GM19438 (cell line): ENCODE measurements at regions not wholly inside any gene's neighbourhood (a gene's known extent, or its start where the extent isn't known, plus 50 kb on each side); places are given as distances from the start of the nearest gene placed in this dataset.

Source experiments
- ATAC-seq: cut with Tn5 transposase; IDR thresholded peaks from one replicate; pipeline ENCODE4 v1.9.1; 2021; ENCODE audit warnings: low read depth; ENCODE audit not compliant: unreplicated experiment

DNA sequence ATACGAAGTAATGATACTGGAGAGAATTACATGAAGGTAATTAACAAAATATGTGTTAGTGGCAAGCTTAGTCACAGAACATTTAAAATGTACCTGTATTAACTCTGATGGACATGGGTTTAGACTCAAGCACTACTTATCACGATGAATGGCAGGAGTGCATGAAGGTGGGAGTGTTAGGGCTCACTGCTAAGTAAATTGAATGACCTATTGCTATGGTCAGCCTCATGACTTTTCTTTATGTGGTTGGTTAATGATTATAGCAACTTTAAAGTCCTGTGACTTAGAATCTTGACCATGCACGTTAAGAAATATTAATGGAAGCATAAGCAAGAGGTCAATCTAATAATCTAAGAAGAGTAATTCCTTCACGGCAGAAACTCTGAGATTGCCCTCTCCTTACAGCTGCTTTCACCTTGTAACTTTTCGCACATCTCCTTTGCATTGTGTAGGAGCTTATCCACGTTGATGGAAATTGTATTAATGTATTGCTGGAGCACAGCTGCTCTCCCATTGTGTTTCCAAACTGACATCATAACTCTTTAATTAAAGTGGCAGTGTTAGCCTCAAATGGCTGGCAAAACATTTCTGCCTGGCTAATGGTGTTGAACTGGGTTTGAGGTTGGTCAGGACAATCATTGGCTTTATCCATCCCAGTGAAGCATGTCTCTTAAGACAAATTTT lies 114.5 kb downstream of the RXFP2 start:
- no peak for ATAC-seq

GRCh38 chr13:31859571-31859970 lies 120.2 kb downstream of the RXFP2 start:
- ATAC-seq, result no peak

GRCh38 chr13:31860002-31860401 lies 120.7 kb downstream of the RXFP2 start:
- ATAC-seq, result no peak

GRCh38 chr13:31862828-31863227 lies 123.5 kb downstream of the RXFP2 start:
- no peak for ATAC-seq

- ATAC-seq, result no peak
Observed at GRCh38 chr13:31864307-31864706, 125.0 kb downstream of the RXFP2 start.

GRCh38 chr13:31866099-31866498 lies 126.8 kb downstream of the RXFP2 start:
- no peak for ATAC-seq

GRCh38 chr13:31867709-31868108 lies 128.4 kb downstream of the RXFP2 start:
- no peak for ATAC-seq

- no peak for ATAC-seq
Observed at GRCh38 chr13:31869582-31869981, 130.3 kb downstream of the RXFP2 start.

DNA sequence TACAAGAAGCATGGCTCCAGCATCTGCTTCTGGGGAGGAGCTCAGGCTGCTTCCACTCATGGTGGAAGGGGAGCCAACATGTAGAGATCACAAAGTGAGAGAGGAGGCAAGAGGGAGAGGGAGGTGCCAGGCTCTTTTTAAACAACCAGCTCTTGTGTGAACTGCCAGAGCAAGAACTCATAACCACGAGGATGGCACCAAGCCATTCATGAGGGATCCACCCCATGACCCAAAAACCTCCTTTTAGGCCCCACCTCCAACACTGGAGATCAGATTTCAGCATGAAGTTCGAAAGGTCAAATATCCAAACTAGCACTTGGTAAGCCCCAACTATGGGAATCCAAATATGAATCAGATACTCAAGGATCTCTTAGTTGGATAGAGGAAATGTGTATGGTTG lies 131.2 kb downstream of the RXFP2 start:
- ATAC-seq, result no peak

DNA sequence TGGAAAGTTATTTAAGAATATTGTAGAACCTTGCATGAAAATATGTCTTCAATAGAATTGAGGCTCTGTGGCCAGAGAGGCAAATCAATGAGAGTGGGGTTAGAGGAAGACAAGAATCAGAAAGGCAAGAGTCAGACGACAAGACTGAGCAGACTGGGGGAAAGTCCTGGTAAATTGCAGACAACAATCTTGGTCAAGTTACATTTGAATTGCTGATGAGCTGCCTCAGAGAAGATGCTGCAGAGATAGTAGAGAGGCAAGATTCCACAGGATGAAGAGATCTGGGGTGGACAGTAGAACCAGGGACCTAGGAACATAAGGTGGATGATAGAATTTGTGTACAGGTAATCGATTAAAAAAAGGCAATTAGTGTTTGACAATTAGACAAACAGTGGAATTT lies 133.8 kb downstream of the RXFP2 start:
- ATAC-seq, result no peak

DNA sequence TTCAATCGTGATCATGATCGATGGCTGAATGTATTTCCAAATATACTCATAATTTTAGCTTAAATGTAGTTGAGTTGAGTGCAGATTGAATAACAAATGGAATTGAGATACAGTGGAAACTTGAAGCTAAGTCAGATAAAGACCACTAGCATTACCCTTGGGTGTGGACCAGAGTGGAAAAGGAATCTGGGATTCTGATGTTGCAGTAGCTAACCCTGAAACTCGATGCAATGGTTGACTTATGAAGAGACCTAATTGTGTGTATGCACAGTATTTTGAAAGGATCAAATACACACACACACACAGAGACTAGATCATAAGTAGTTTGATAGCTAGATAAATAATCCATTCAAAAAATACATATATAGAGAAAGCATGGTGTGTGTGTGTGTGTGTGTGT lies 135.8 kb downstream of the RXFP2 start:
- ATAC-seq, result no peak

GRCh38 chr13:31878052-31878451 lies 138.7 kb downstream of the RXFP2 start:
- no peak for ATAC-seq

DNA sequence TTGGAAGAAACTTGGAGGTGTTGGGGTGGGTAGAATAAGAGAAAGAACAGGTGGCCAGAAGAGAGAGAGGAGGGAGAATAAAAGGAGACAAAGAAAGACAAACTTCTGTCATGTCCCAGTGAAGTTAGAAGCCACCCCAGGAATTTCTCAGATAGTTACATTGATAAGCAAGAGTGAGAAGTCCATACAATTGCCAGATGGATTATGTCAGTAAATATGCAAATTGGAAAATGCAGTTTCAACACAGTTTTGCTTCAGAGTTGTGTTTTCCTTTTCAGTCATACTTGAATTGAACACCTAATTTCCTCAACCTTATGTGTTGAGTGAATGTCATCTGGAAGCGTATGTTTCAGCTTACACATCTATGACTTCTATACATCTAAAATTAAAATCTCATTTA lies 139.2 kb downstream of the RXFP2 start:
- no peak for ATAC-seq

DNA sequence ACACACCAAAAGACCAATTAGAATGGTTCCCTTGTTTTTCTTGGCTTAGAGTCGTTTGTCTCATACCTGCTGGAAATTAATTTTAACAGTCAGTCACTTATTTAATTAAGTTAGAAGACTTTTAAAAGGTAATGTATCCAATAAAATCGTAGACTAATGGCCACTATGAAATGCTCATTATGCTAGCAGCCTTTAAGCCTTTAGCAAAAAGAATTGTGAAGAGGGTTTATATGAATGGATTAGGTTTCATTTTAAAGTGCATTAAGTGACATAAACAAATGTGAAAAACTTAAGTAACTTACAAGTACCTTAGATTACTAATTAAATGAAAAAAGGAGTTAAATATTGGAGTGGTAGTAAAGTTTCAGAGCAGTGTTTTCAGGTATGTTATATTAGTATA lies 139.6 kb downstream of the RXFP2 start:
- ATAC-seq, result no peak

- ATAC-seq, result no peak
Observed at GRCh38 chr13:31880851-31881494, 141.6 kb downstream of the RXFP2 start.

DNA sequence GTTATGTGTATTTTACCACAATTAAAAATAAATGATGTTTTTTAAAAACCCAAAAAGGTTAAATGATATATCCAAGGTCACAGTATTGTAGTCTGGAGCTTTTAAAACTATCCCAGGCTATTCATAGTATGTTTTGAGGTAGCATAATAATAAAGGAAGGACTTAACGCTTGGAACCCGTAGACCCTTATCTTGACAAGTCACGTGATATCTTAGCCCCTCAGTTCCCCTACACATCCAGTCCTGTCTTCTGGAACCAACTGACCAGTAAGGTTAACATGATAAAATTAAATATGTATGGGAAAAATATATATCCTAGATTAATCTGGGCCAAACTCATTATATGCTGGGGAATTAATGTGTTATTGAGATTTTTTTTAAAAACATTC lies 142.2 kb downstream of the RXFP2 start:
- ATAC-seq, result no peak

GRCh38 chr13:31882794-31883193 lies 143.5 kb downstream of the RXFP2 start:
- no peak for ATAC-seq

- ATAC-seq, result no peak
Observed at GRCh38 chr13:31884556-31884955, 145.2 kb downstream of the RXFP2 start.

DNA sequence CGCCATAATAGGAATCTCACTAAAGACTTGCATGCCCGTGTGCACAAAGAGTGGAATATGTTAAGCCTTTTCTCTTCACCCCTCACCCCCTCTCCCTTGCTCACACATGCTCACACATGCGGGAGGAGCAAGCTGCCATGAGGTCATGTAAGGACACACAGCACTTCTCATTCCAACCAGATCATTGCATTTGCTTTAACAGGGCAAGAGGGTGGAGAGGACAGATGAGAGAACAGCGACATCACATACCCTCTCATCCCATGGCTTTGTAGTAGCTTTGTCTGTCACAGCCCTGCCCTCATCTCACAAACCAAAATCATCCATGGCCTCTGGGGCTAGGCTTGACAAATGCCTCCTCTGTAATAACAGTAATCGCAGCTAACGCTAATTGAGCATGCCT lies 145.6 kb upstream of the FRY start:
- no peak for ATAC-seq

DNA sequence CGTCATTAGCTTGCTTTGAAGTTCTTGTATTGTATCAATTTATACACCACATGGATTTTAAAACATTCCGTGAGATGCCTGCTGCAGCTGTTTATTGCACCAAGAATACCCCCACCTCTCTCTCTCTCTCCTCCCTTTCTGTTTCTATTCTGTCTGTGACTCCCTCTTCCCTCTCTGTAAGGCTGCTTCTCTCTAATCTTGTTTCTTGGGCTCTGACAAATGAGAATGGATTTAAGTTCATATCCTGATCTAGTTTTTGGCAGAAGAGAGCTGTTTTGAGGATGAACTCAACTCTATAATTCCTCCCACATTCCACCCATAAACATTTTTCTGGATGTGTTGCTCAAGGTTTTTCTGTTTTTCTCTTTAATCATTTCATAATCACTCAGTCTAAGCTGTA lies 144.3 kb upstream of the FRY start:
- ATAC-seq, result no peak

DNA sequence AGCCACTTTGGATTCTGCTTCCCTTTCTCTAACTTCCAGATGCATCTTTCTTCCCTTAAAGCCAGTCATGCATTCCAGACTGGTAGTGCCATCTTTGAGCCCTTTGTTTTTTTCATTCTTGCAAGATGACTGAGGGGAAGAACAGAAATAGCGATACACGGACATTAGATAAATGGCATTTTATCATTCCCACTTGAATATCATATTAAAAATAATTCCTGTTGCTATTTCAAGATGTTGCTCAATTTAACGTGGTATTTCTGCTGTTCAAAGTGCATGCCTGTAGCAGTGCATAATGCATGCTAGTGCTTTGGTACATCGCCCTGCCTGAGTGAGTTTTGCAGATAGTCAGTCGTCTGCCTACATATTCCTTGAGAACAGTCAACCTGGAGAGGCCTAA lies 140.6 kb upstream of the FRY start:
- no peak for ATAC-seq

- no peak for ATAC-seq
Observed at GRCh38 chr13:31891472-31891871, 140.1 kb upstream of the FRY start.

DNA sequence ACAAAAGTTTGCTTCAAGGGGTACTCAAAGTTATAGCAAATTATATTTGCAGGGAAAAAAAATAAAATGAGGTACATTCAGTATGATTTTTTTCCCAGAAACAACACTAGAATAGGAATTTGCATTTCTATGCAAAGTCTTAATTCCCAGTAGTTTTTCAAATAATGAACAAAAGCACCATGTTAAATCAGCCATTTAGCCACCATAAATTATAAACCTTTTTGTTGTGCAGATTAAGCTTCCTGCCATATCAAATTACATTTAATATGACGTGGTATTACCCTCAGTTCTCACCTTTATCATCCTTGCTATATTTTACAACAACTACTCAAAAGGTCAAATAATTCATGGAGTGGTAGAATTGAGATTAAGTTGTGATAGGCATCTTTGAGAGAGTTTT lies 136.6 kb upstream of the FRY start:
- no peak for ATAC-seq
